HCT116 (cell line): ENCODE measurements at regions not wholly inside any gene's neighbourhood (a gene's known extent, or its start where the extent isn't known, plus 50 kb on each side); places are given as distances from the start of the nearest gene placed in this dataset.

Experiments used
- ATAC-seq: fragments of 200-7000 bp; cut with Tn5 transposase; 2 replicates; pipeline ENCODE4 v1.9.1; 2020; ENCODE audit warnings: mild to moderate bottlenecking, moderate library complexity
- BruUV-seq: library from RNA; stranded (reverse); fragments of 400-500 nt; replicated peaks from 2 replicates; lab custom pipeline; 2021; lab: Mats Ljungman, UMichigan
- CTCF ChIA-PET: fragments of 300-600 bp; sonication (Branson Sonifier 250); formaldehyde crosslinking; loops from one replicate; lab custom pipeline; 2021; ENCODE audit warnings: antibody characterized with exemption; lab: Charles Lee
- POLR2A ChIA-PET: fragments of 300-600, 350-600 bp; sonication (Branson Sonifier 250); formaldehyde crosslinking; loops from one replicate; lab custom pipeline; 2021; ENCODE audit warnings: antibody characterized with exemption; lab: Charles Lee
- RAD21 ChIA-PET, 2 experiments: fragments of 300-600 bp; sonication (Branson Sonifier 250); formaldehyde crosslinking; loops; one replicate each; lab custom pipeline; 2023; ENCODE audit warnings: low total read pairs in 2 of 2; ENCODE audit not compliant: uncharacterized antibody in 2 of 2, unreplicated experiment in 2 of 2, low non-redundant PET in 1 of 2; lab: Charles Lee
- DNase-seq: peaks from one replicate; pipeline ENCODE4 v3.0.0-alpha.2; 2010; ENCODE audit warnings: low read depth, low spot score
- H2AFZ ChIP-seq: fragments of 200-600 bp; shearing (Covaris generic), sonication (generic); 2 replicates; pipeline ENCODE4 v1.6.1; 2017; ENCODE audit warnings: low read depth, mixed run types, mixed read lengths, antibody characterized with exemption, low read length; ENCODE audit not compliant: poor library complexity, severe bottlenecking
- H3K27ac ChIP-seq: 2 replicates; pipeline ENCODE4 v1.5.1; 2012; ENCODE audit warnings: low read depth, low read length
- H3K27me3 ChIP-seq: fragments of 200-600 bp; sonication (generic); 2 replicates; pipeline ENCODE4 v1.6.1; 2016; ENCODE audit warnings: mixed run types, low read length, mixed read lengths; ENCODE audit not compliant: insufficient read depth
- H3K36me3 ChIP-seq, 2 experiments: fragments of 200-500 bp in 1 of 2; fragments of 200-600 bp in 1 of 2; sonication (Bioruptor generic) in 1 of 2; sonication (generic) in 1 of 2; 2 replicates each; pipeline versions ENCODE4 v1.5.1 to v1.6.1; 2014 to 2016; ENCODE audit warnings: low read length in 2 of 2, inconsistent platforms in 1 of 2, mixed read lengths in 1 of 2, mixed run types in 1 of 2; ENCODE audit not compliant: insufficient read depth in 2 of 2, control insufficient read depth in 1 of 2
- H3K4me1 ChIP-seq, 2 experiments: fragments of 200-600 bp in 1 of 2; sonication (generic) in 1 of 2; 2 replicates each; pipeline versions ENCODE4 v1.5.1 to v1.6.1; 2012 to 2017; ENCODE audit warnings: low read length in 2 of 2, inconsistent platforms in 1 of 2, mild to moderate bottlenecking in 1 of 2, mixed read lengths in 1 of 2, mixed run types in 1 of 2, moderate library complexity in 1 of 2; ENCODE audit not compliant: insufficient read depth in 2 of 2, control insufficient read depth in 1 of 2
- H3K4me2 ChIP-seq: fragments of 200-600 bp; sonication (generic); 2 replicates; pipeline ENCODE4 v1.6.1; 2017; ENCODE audit warnings: mixed run types, low read length, mixed read lengths
- H3K4me3 ChIP-seq, 2 experiments: fragments of 200-600 bp in 1 of 2; sonication (generic) in 1 of 2; replicated peaks in 1 of 2; 2 replicates each; pipeline ENCODE4 v1.5.1; 2011 to 2016; ENCODE audit warnings: low read length in 2 of 2, control low read depth in 1 of 2, low read depth in 1 of 2, mild to moderate bottlenecking in 1 of 2, mixed read lengths in 1 of 2, mixed run types in 1 of 2
- H3K79me2 ChIP-seq: fragments of 200-600 bp; sonication (generic); 2 replicates; pipeline ENCODE4 v1.6.1; 2017; ENCODE audit warnings: mild to moderate bottlenecking, mixed run types, low read length, moderate library complexity, mixed read lengths; ENCODE audit not compliant: insufficient read depth
- H3K9ac ChIP-seq: fragments of 200-600 bp; sonication (generic); 2 replicates; pipeline ENCODE4 v1.6.1; 2016; ENCODE audit warnings: low read length, mixed read lengths
- H3K9me2 ChIP-seq: fragments of 200-600 bp; sonication (generic), shearing (Covaris generic); 2 replicates; pipeline ENCODE4 v1.6.1; 2017; ENCODE audit warnings: mixed run types, mild to moderate bottlenecking, moderate library complexity; ENCODE audit not compliant: insufficient read depth
- H3K9me3 ChIP-seq, 2 experiments: fragments of 200-500 bp in 1 of 2; fragments of 200-600 bp in 1 of 2; sonication (Bioruptor generic) in 1 of 2; sonication (generic) in 1 of 2; 2 replicates each; pipeline ENCODE4 v1.6.1; 2014 to 2017; ENCODE audit warnings: low read length in 2 of 2, mixed read lengths in 2 of 2, inconsistent platforms in 1 of 2, low read depth in 1 of 2, mild to moderate bottlenecking in 1 of 2, mixed run types in 1 of 2, moderate library complexity in 1 of 2; ENCODE audit not compliant: control insufficient read depth in 1 of 2, insufficient read depth in 1 of 2
- H4K20me1 ChIP-seq: fragments of 200-600 bp; sonication (generic), shearing (Covaris generic); 2 replicates; pipeline ENCODE4 v1.6.1; 2017; ENCODE audit warnings: mixed run types, mild to moderate bottlenecking, moderate library complexity; ENCODE audit not compliant: insufficient read depth
- CBX3 ChIP-seq: IDR thresholded peaks from 2 replicates; pipeline ENCODE4 v1.6.1; 2012; ENCODE audit warnings: low read depth
- CEBPB ChIP-seq: IDR thresholded peaks from 2 replicates; pipeline ENCODE4 v1.6.1; 2012; ENCODE audit warnings: low read depth
- EGR1 ChIP-seq: IDR thresholded peaks from 2 replicates; pipeline ENCODE4 v1.6.1; 2012; ENCODE audit warnings: low read depth
- ELF1 ChIP-seq: IDR thresholded peaks from 2 replicates; pipeline ENCODE4 v1.6.1; 2012; ENCODE audit warnings: low read depth, borderline replicate concordance
- EZH2 ChIP-seq: fragments of 200-600 bp; sonication (generic); IDR thresholded peaks from 2 replicates; pipeline ENCODE4 v1.6.1; 2017; ENCODE audit warnings: antibody characterized with exemption, mixed run types
- EZH2phosphoT487 ChIP-seq: fragments of 200-600 bp; IDR thresholded peaks from 2 replicates; pipeline ENCODE4 v1.6.1; 2018; ENCODE audit warnings: antibody characterized with exemption, borderline replicate concordance
- FOSL1 ChIP-seq: IDR thresholded peaks from 2 replicates; pipeline ENCODE4 v1.6.1; 2012; ENCODE audit warnings: low read depth
- JUND ChIP-seq: IDR thresholded peaks from 2 replicates; pipeline ENCODE4 v1.6.1; 2012
- POLR2A ChIP-seq: IDR thresholded peaks from 2 replicates; pipeline ENCODE4 v1.7.0; 2011; ENCODE audit warnings: borderline replicate concordance; ENCODE audit not compliant: insufficient read depth, insufficient read length; ENCODE audit errors: extremely low read depth
- POLR2AphosphoS5 ChIP-seq: IDR thresholded peaks from 2 replicates; pipeline ENCODE4 v1.6.1; 2011; ENCODE audit warnings: mild to moderate bottlenecking, low read depth, low read length, moderate library complexity
- RAD21 ChIP-seq: IDR thresholded peaks from 2 replicates; pipeline ENCODE4 v1.6.1; 2012; ENCODE audit warnings: low read depth, mild to moderate bottlenecking
- SIN3A ChIP-seq: IDR thresholded peaks from 2 replicates; pipeline ENCODE4 v1.6.1; 2012; ENCODE audit warnings: low read depth
- SP1 ChIP-seq: IDR thresholded peaks from 2 replicates; pipeline ENCODE4 v1.6.1; 2012; ENCODE audit warnings: low read depth
- SRF ChIP-seq: IDR thresholded peaks from 2 replicates; pipeline ENCODE4 v1.6.1; 2012; ENCODE audit warnings: low read depth
- TCF7L2 ChIP-seq: IDR thresholded peaks from 2 replicates; pipeline ENCODE4 v1.7.0; 2011; ENCODE audit warnings: borderline replicate concordance, inconsistent platforms; ENCODE audit not compliant: insufficient read depth, insufficient read length; ENCODE audit errors: extremely low read depth
- YY1 ChIP-seq: IDR thresholded peaks from 2 replicates; pipeline ENCODE4 v1.6.1; 2011; ENCODE audit warnings: low read length, low read depth, moderate library complexity, mild to moderate bottlenecking; ENCODE audit not compliant: insufficient replicate concordance; ENCODE audit errors: extremely low read depth
- ZFX ChIP-seq: fragments of 450-650 bp; IDR thresholded peaks from 2 replicates; pipeline ENCODE4 v1.6.1; 2017
- ZNF274 ChIP-seq: fragments of 200-500 bp; sonication (Bioruptor generic); IDR thresholded peaks from 2 replicates; pipeline ENCODE4 v1.6.1; 2014; ENCODE audit warnings: mild to moderate bottlenecking, low read depth, low read length, inconsistent platforms
- intact Hi-C: fragments of 100-400 bp; cut with micrococcal nuclease; formaldehyde crosslinking; loops from 2 replicates; pipeline ENCODE4 v1.10.0; 2022
- TF ChIP-seq, protein P1 (sequence below): IDR thresholded peaks from 2 replicates; pipeline ENCODE4 v1.6.1; 2012
- TF ChIP-seq, protein P2 (sequence below): IDR thresholded peaks from 2 replicates; pipeline ENCODE4 v1.6.1; 2012

DNA sequence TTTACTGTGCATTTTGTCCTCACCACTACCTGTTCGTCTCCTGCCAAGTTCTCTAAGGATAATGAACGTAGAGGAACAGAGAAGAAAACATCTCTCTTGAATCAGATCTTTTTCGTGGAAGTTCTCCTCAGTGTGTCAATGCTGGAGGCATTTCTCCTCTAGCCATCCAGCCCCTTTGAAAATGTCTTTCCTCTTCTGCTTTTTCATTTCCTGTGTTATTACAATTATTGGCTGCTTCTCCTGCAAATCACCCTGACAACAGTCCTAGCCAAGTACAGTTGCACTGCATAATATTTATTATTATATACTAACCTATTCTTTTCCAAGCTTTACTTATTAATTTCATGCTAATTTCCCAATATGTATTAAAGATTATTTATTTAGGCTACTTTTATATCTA is 61.8 kb upstream of the TRPM3 start (continued):
- TF ChIP-seq EGR1, result no peak

DNA sequence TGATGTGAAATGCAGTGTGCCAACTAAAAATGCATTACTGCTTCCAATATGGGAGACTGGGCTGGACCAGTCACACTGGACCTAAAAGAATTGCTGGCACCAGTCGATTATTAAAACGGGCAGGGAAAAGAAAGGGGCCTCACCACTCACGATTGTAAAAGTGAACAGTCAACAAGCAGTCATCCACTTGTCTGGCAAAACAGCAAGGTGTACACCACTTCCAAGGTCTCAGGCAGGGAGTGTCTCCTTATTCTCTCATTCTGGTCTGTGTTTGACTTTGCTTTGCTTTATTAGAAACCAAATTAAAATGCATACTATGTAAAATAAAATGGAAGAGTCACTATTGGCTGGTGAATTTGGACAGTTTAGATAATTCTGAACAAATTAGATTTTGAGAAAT is 57.8 kb upstream of the TRPM3 start:
- CTCF ChIA-PET, result no interaction called here
- DNase-seq, result no peak
- H3K9me2 ChIP-seq, result no peaks in the 10 kb centered on the region
- no peaks in the 10 kb centered on the region for H3K4me1 ChIP-seq
- no TSS peak for BruUV-seq
- H2AFZ ChIP-seq, result no peak overlapping the region
- peaks cover 3% of the 10 kb centered on the region; the same call in 1 of the 2 replicates for H3K27me3 ChIP-seq
- no peaks in the 10 kb centered on the region for H3K79me2 ChIP-seq
- intact Hi-C loops, result no loop called here
- no peaks in the 10 kb centered on the region for H4K20me1 ChIP-seq
- no peak overlapping the region for H3K4me2 ChIP-seq
- TF ChIP-seq EZH2phosphoT487 (no peak), RAD21 (no peak), ZNF274 (no peak), CEBPB (no peak), TCF7L2 (no peak), ELF1 (no peak), SIN3A (no peak)
- no peaks in the 10 kb centered on the region for H3K36me3 ChIP-seq
- H3K9me3 ChIP-seq, result no peaks in the 10 kb centered on the region
- no peak overlapping the region for H3K9ac ChIP-seq
- no peak overlapping the region for H3K27ac ChIP-seq
- H3K4me3 ChIP-seq, result no peak overlapping the region
- RAD21 ChIA-PET, result no interaction called here
- no peak for ATAC-seq
- POLR2A ChIA-PET, result no interaction called here

DNA sequence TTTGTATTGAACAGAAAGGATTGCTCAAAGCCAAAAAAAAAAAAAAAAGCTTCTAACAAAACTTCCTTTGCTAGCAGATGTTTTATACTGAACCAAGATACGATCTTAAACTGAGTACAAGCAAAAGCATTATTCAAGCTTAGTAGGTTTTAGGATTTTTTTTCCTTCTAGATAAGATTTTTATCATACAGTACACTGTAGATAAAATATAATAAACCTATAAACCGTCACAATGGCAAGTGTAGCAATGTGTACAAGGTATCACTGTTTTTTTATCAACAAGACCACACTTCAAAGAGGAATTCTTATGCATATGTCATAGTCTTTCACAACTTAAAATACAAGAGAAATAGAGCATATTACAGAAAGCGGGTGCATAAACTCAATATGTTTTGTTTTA is 56.5 kb upstream of the TRPM3 start:
- no peaks in the 10 kb centered on the region for H3K4me1 ChIP-seq
- no peaks in the 10 kb centered on the region for H4K20me1 ChIP-seq
- no peak overlapping the region for H3K27ac ChIP-seq
- no peaks in the 10 kb centered on the region for H3K36me3 ChIP-seq
- DNase-seq (no peak), ATAC-seq (no peak)
- H3K4me3 ChIP-seq, result no peak overlapping the region
- H3K4me2 ChIP-seq, result no peak overlapping the region
- no peaks in the 10 kb centered on the region for H3K9me2 ChIP-seq
- TF ChIP-seq FOSL1 (no peak), POLR2A (no peak), EZH2phosphoT487 (no peak), JUND (no peak), YY1 (no peak), EZH2 (no peak), ZFX (no peak), SRF (no peak), RAD21 (no peak), CBX3 (no peak), EGR1 (no peak), POLR2AphosphoS5 (no peak), SP1 (no peak)
- TF ChIP-seq, protein P1, sequence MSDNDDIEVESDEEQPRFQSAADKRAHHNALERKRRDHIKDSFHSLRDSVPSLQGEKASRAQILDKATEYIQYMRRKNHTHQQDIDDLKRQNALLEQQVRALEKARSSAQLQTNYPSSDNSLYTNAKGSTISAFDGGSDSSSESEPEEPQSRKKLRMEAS, result no peak
- TF ChIP-seq, protein P2, sequence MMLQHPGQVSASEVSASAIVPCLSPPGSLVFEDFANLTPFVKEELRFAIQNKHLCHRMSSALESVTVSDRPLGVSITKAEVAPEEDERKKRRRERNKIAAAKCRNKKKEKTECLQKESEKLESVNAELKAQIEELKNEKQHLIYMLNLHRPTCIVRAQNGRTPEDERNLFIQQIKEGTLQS, result no peak
- RAD21 ChIA-PET, result no interaction called here
- peaks cover 3% of the 10 kb centered on the region; the same call in 1 of the 2 replicates for H3K27me3 ChIP-seq
- H3K9ac ChIP-seq, result no peak overlapping the region
- no peak overlapping the region for H2AFZ ChIP-seq
- CTCF ChIA-PET, result no interaction called here
- no peaks in the 10 kb centered on the region for H3K9me3 ChIP-seq
- intact Hi-C loops, result no loop called here
- H3K79me2 ChIP-seq, result no peaks in the 10 kb centered on the region
- BruUV-seq, result no TSS peak
- POLR2A ChIA-PET, result no interaction called here
